H9 (cell line): ENCODE measurements at regions not wholly inside any gene's neighbourhood (a gene's known extent, or its start where the extent isn't known, plus 50 kb on each side); places are given as distances from the start of the nearest gene placed in this dataset.
A peak's percentile ranks its signal among the peaks of the same experiment; 100 is the strongest.
"Not testable (repeated sequence)": the region's sequence is repeated elsewhere in the genome, so short reads cannot be mapped to it uniquely, and the experiment has no call there.

Source experiments
- DNase-seq: peaks from one replicate; pipeline ENCODE4 v3.0.0-alpha.2; 2017
- H2AFZ ChIP-seq: one replicate; pipeline ENCODE4 v1.6.1; 2013; ENCODE audit warnings: mild to moderate bottlenecking, low read length, control low read depth, moderate library complexity
- H2AK5ac ChIP-seq: 2 replicates; pipeline ENCODE4 v1.6.1; 2013; ENCODE audit warnings: low read length, control low read depth, mixed read lengths; ENCODE audit not compliant: insufficient read length
- H2BK120ac ChIP-seq: one replicate; pipeline ENCODE4 v1.6.1; 2013; ENCODE audit warnings: low read depth, mild to moderate bottlenecking, low read length, control low read depth, inconsistent platforms; ENCODE audit not compliant: poor library complexity, severe bottlenecking
- H2BK12ac ChIP-seq: 2 replicates; pipeline ENCODE4 v1.6.1; 2013; ENCODE audit warnings: low read length, control low read depth, mixed read lengths, low read depth; ENCODE audit not compliant: insufficient read length
- H2BK15ac ChIP-seq: 2 replicates; pipeline ENCODE4 v1.6.1; 2013; ENCODE audit warnings: low read depth, low read length, control low read depth
- H2BK20ac ChIP-seq: one replicate; pipeline ENCODE4 v1.6.1; 2013; ENCODE audit warnings: low read depth, mild to moderate bottlenecking, low read length, control low read depth, inconsistent platforms; ENCODE audit not compliant: poor library complexity, severe bottlenecking
- H2BK5ac ChIP-seq: 2 replicates; pipeline ENCODE4 v1.6.1; 2013; ENCODE audit warnings: low read length, control low read depth, mixed read lengths; ENCODE audit not compliant: insufficient read length
- H3K14ac ChIP-seq: 2 replicates; pipeline ENCODE4 v1.6.1; 2013; ENCODE audit warnings: low read length, control low read depth; ENCODE audit not compliant: insufficient read depth
- H3K18ac ChIP-seq: 2 replicates; pipeline ENCODE4 v1.6.1; 2013; ENCODE audit warnings: low read depth, mild to moderate bottlenecking, mixed read lengths, low read length, control low read depth; ENCODE audit not compliant: insufficient read length
- H3K23ac ChIP-seq: 2 replicates; pipeline ENCODE4 v1.6.1; 2013; ENCODE audit warnings: low read length, control low read depth, mixed read lengths, low read depth; ENCODE audit not compliant: insufficient read length
- H3K23me2 ChIP-seq: 2 replicates; pipeline ENCODE4 v1.6.1; 2013; ENCODE audit warnings: low read depth, mild to moderate bottlenecking, mixed read lengths, low read length, control low read depth; ENCODE audit not compliant: insufficient read length, poor library complexity, severe bottlenecking
- H3K27ac ChIP-seq: 2 replicates; pipeline ENCODE4 v1.5.1; 2013; ENCODE audit warnings: low read length, control low read depth, mixed read lengths, low read depth; ENCODE audit not compliant: insufficient read length
- H3K27me3 ChIP-seq: 2 replicates; pipeline ENCODE4 v1.6.1; 2013; ENCODE audit warnings: low read length, control low read depth, inconsistent platforms; ENCODE audit not compliant: insufficient read depth
- H3K4ac ChIP-seq: 2 replicates; pipeline ENCODE4 v1.6.1; 2013; ENCODE audit warnings: low read depth, mild to moderate bottlenecking, control low read depth, inconsistent platforms, low read length, moderate library complexity
- H3K4me1 ChIP-seq: 2 replicates; pipeline ENCODE4 v1.6.1; 2013; ENCODE audit warnings: low read length, control low read depth, inconsistent platforms; ENCODE audit not compliant: insufficient read depth
- H3K4me2 ChIP-seq: 2 replicates; pipeline ENCODE4 v1.6.1; 2013; ENCODE audit warnings: low read length, control low read depth, mixed read lengths; ENCODE audit not compliant: insufficient read length, insufficient read depth
- H3K56ac ChIP-seq: 2 replicates; pipeline ENCODE4 v1.6.1; 2013; ENCODE audit warnings: low read depth, mild to moderate bottlenecking, mixed read lengths, low read length, control low read depth; ENCODE audit not compliant: insufficient read length
- H3K79me1 ChIP-seq: 2 replicates; pipeline ENCODE4 v1.6.1; 2013; ENCODE audit warnings: low read depth, mild to moderate bottlenecking, moderate library complexity, low read length, control low read depth, inconsistent platforms; ENCODE audit not compliant: insufficient read depth, poor library complexity, severe bottlenecking
- H3K79me2 ChIP-seq: 2 replicates; pipeline ENCODE4 v1.6.1; 2013; ENCODE audit warnings: low read length, control low read depth, inconsistent platforms; ENCODE audit not compliant: insufficient read depth
- H3K9ac ChIP-seq: 2 replicates; pipeline ENCODE4 v1.6.1; 2013; ENCODE audit warnings: low read length, control low read depth, mixed read lengths; ENCODE audit not compliant: insufficient read length; ENCODE audit errors: extremely low read depth
- H3K9me3 ChIP-seq: one replicate; pipeline ENCODE4 v1.6.1; 2013; ENCODE audit warnings: low read depth, low read length, inconsistent platforms; ENCODE audit not compliant: control insufficient read depth
- H3T11ph ChIP-seq: one replicate; pipeline ENCODE4 v1.6.1; 2013; ENCODE audit warnings: mild to moderate bottlenecking, low read length, control low read depth, inconsistent platforms
- H4K20me1 ChIP-seq: one replicate; pipeline ENCODE4 v1.6.1; 2013; ENCODE audit not compliant: control insufficient read depth, insufficient read length, insufficient read depth
- H4K5ac ChIP-seq: 2 replicates; pipeline ENCODE4 v1.6.1; 2013; ENCODE audit warnings: low read depth, mild to moderate bottlenecking, mixed read lengths, low read length, control low read depth; ENCODE audit not compliant: insufficient read length
- H4K8ac ChIP-seq: replicated peaks from 2 replicates; pipeline ENCODE4 v1.6.1; 2013; ENCODE audit warnings: low read length, control low read depth, mixed read lengths, low read depth; ENCODE audit not compliant: insufficient read length
- H4K91ac ChIP-seq: 2 replicates; pipeline ENCODE4 v1.6.1; 2013; ENCODE audit warnings: low read depth, mild to moderate bottlenecking, moderate library complexity, mixed read lengths, low read length, control low read depth; ENCODE audit not compliant: insufficient read length
- H3K27ac Mint-ChIP-seq, 3 experiments: 2 replicates in 2 of 3; 3 replicates in 1 of 3; pipeline ENCODE4 v1.8.0; 2020 to 2021; ENCODE audit warnings: mixed read lengths in 3 of 3, mild to moderate bottlenecking in 1 of 3, moderate library complexity in 1 of 3
- H3K27me3 Mint-ChIP-seq: 2 replicates; pipeline ENCODE4 v1.8.0; 2021; ENCODE audit warnings: low read depth, mild to moderate bottlenecking, moderate library complexity, mixed read lengths
- H3K36me3 Mint-ChIP-seq, 3 experiments: 2 replicates in 2 of 3; 3 replicates in 1 of 3; pipeline ENCODE4 v1.8.0; 2020 to 2021; ENCODE audit warnings: low read depth in 3 of 3, mixed read lengths in 3 of 3; ENCODE audit not compliant: insufficient read depth in 1 of 3
- H3K4me1 Mint-ChIP-seq, 2 experiments: 2 replicates each; pipeline ENCODE4 v1.8.0; 2020; ENCODE audit warnings: mixed read lengths in 2 of 2
- H3K4me3 Mint-ChIP-seq, 2 experiments: 2 replicates in 1 of 2; 3 replicates in 1 of 2; pipeline ENCODE4 v1.8.0; 2020 to 2021; ENCODE audit warnings: mild to moderate bottlenecking in 2 of 2, mixed read lengths in 2 of 2, moderate library complexity in 1 of 2
- H3K9me3 Mint-ChIP-seq, 2 experiments: 2 replicates in 1 of 2; 3 replicates in 1 of 2; pipeline ENCODE4 v1.8.0; 2020; ENCODE audit warnings: mild to moderate bottlenecking in 2 of 2, mixed read lengths in 2 of 2, moderate library complexity in 1 of 2
- CTCF ChIP-seq: fragments of 200-600 bp; sonication (generic); conservative IDR thresholded peaks from 3 replicates; pipeline ENCODE4 v1.8.0; 2021; ENCODE audit warnings: antibody characterized with exemption, mild to moderate bottlenecking
- WGBS: extraction: QIAGEN DNeasy Blood & Tissue Kit; methylation state at CpG from one replicate; pipeline ENCODE4 v1.1.7; 2013; ENCODE audit warnings: missing lambda C conversion rate, low lambda C conversion rate, mixed read lengths; ENCODE audit not compliant: insufficient read length; ENCODE audit errors: extremely low coverage; 5-methylcytosine and 5-hydroxymethylcytosine counted together

GRCh38 chr4:123025398-123025797 lies 103.0 kb upstream of the NUDT6 start:
- WGBS, result no CpG with 5 or more reads among the region's 4 CpGs
- Histone ChIP-seq H3K18ac (no peak overlapping the region), H3K27me3 (no peaks in the 10 kb centered on the region)

GRCh38 chr4:123026015-123026414 lies 103.6 kb upstream of the NUDT6 start:
- H3K79me2 ChIP-seq, H3K79me1 ChIP-seq: not testable (repeated sequence)
- H3K27ac Mint-ChIP-seq, result peak overlapping the region in 2 of 3 experiments; percentile 1 to 12; a peak in 3 of 7 replicates

More at GRCh38 chr4:123025398-123025797, 103.0 kb upstream of the NUDT6 start:
- Histone ChIP-seq H3K9ac (no peak overlapping the region), H3K9me3 (no peaks in the 10 kb centered on the region), H3K27ac (no peak overlapping the region), H4K20me1 (no peaks in the 10 kb centered on the region), H2BK12ac (no peak overlapping the region), H2BK5ac (no peak overlapping the region), H2BK20ac (no peak overlapping the region), H4K8ac (no peak overlapping the region), H3K4ac (no peak overlapping the region), H3T11ph (no peak overlapping the region), H2AK5ac (no peak overlapping the region), H3K56ac (no peak overlapping the region), H3K23ac (no peak overlapping the region), H2AFZ (no peak overlapping the region), H2BK120ac (no peak overlapping the region), H4K91ac (no peak overlapping the region), H3K23me2 (no peaks in the 10 kb centered on the region), H3K4me2 (no peak overlapping the region), H3K4me1 (no peaks in the 10 kb centered on the region; the same call in 1 of the 2 replicates), H3K14ac (no peak overlapping the region), H2BK15ac (no peak overlapping the region), H3K79me2 (no peaks in the 10 kb centered on the region), H3K79me1 (no peaks in the 10 kb centered on the region), H4K5ac (no peak overlapping the region)
- Mint-ChIP-seq H3K4me3 (no peak overlapping the region), H3K36me3 (peaks cover 8 to 24% (median 19%) of the 10 kb centered on the region in 3 experiments), H3K27ac (no peak overlapping the region), H3K27me3 (no peaks in the 10 kb centered on the region), H3K4me1 (peaks cover 3 to 7% of the 10 kb centered on the region in 2 experiments; a peak in 2 of 4 replicates), H3K9me3 (no peaks in the 10 kb centered on the region)
- no peak for TF ChIP-seq CTCF
- DNase-seq, result no peak

More at GRCh38 chr4:123026015-123026414, 103.6 kb upstream of the NUDT6 start:
- not testable (repeated sequence) for H4K8ac ChIP-seq, H2AK5ac ChIP-seq, H2BK120ac ChIP-seq, H3K9ac ChIP-seq, H3K4me3 Mint-ChIP-seq, H2BK15ac ChIP-seq, H3T11ph ChIP-seq, H2BK20ac ChIP-seq, DNase-seq, H2AFZ ChIP-seq, H3K23ac ChIP-seq, H3K9me3 ChIP-seq, H3K14ac ChIP-seq, H3K18ac ChIP-seq, H2BK12ac ChIP-seq, H3K23me2 ChIP-seq, H3K4me2 ChIP-seq, H4K91ac ChIP-seq, H3K4me1 ChIP-seq, H4K5ac ChIP-seq, H3K27ac ChIP-seq, H3K56ac ChIP-seq, H4K20me1 ChIP-seq, H2BK5ac ChIP-seq, H3K4me1 Mint-ChIP-seq, H3K27me3 Mint-ChIP-seq, H3K4ac ChIP-seq, H3K27me3 ChIP-seq, H3K9me3 Mint-ChIP-seq
- WGBS, result no CpG with 5 or more reads among the region's 2 CpGs
- peaks cover 8 to 24% (median 19%) of the 10 kb centered on the region in 3 experiments; a peak in 6 of 7 replicates for H3K36me3 Mint-ChIP-seq
